ENCODE measurements at regions not wholly inside any gene's neighbourhood (a gene's known extent, or its start where the extent isn't known, plus 50 kb on each side); places are given as distances from the start of the nearest gene placed in this dataset.
"Not testable (repeated sequence)": the region's sequence is repeated elsewhere in the genome, so short reads cannot be mapped to it uniquely, and the experiment has no call there.

GRCh38 chr4:75422998-75423397, 91.2 kb downstream of the RCHY1 start:
- no peak overlapping the region for H3K27ac ChIP-seq
- TF ChIP-seq ZFX (IDR thresholded peaks at IDR 0.05) (no peak), CTCF (conservative IDR thresholded peaks at IDR 0.05) (no peak)

- no peak for TF ChIP-seq CTCF (conservative IDR thresholded peaks at IDR 0.05)
- TF ChIP-seq ZFX (IDR thresholded peaks at IDR 0.05): no peak
- no peak overlapping the region for H3K27ac ChIP-seq
Observed at GRCh38 chr4:75412746-75413145, 101.5 kb downstream of the RCHY1 start.

GRCh38 chr4:75398501-75398900, 115.7 kb downstream of the RCHY1 start:
- no peak overlapping the region for H3K27ac ChIP-seq
- TF ChIP-seq CTCF (conservative IDR thresholded peaks at IDR 0.05) (no peak), ZFX (IDR thresholded peaks at IDR 0.05) (no peak)

- no peak overlapping the region for H3K27ac ChIP-seq
- TF ChIP-seq ZFX (IDR thresholded peaks at IDR 0.05) (no peak), CTCF (conservative IDR thresholded peaks at IDR 0.05) (no peak)
Observed at GRCh38 chr4:75391489-75392166, 122.6 kb downstream of the RCHY1 start.

GRCh38 chr4:75386426-75386825, 127.8 kb downstream of the RCHY1 start:
- H3K27ac ChIP-seq: not testable (repeated sequence)

- TF ChIP-seq CTCF (conservative IDR thresholded peaks at IDR 0.05) (no peak), ZFX (IDR thresholded peaks at IDR 0.05) (no peak)
- H3K27ac ChIP-seq: no peak overlapping the region
Observed at GRCh38 chr4:75385106-75385505, 129.1 kb downstream of the RCHY1 start.

- TF ChIP-seq ZFX (IDR thresholded peaks at IDR 0.05) (no peak), CTCF (conservative IDR thresholded peaks at IDR 0.05) (no peak)
- H3K27ac ChIP-seq: no peak overlapping the region
Observed at GRCh38 chr4:75376543-75376942, 137.7 kb downstream of the RCHY1 start.

- no peak overlapping the region for H3K27ac ChIP-seq
- TF ChIP-seq CTCF (conservative IDR thresholded peaks at IDR 0.05) (no peak), ZFX (IDR thresholded peaks at IDR 0.05) (no peak)
Observed at GRCh38 chr4:75371915-75372314, 142.3 kb downstream of the RCHY1 start.
